ENCODE measurements at regions not wholly inside any gene's neighbourhood (a gene's known extent, or its start where the extent isn't known, plus 50 kb on each side); places are given as distances from the start of the nearest gene placed in this dataset.
"Not testable (repeated sequence)": the region's sequence is repeated elsewhere in the genome, so short reads cannot be mapped to it uniquely, and the experiment has no call there.

DNA sequence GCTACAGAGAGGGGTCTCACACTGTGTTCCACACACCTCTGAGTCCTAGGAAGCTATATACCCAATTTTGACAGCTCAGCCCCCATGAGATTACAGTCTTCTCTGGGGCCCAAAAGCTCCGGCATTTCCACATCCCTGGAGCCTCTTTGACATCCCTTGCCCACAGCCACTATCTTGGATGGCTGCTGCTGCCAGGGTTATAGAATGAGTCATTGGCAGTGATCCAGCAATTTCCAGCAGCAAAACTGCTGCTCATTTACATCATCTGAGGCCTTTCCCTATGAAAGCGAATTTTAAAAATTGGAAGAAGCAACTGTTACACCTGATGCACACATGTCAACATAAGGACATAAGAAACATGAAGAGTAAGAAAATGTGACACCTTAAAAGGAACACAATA is 590.7 kb downstream of the MEI4 start:
- no peak for DNase-seq

- DNase-seq, result no peak
These were observed 599.1 kb downstream of the MEI4 start for GRCh38 chr6:78251931-78252330.

DNA sequence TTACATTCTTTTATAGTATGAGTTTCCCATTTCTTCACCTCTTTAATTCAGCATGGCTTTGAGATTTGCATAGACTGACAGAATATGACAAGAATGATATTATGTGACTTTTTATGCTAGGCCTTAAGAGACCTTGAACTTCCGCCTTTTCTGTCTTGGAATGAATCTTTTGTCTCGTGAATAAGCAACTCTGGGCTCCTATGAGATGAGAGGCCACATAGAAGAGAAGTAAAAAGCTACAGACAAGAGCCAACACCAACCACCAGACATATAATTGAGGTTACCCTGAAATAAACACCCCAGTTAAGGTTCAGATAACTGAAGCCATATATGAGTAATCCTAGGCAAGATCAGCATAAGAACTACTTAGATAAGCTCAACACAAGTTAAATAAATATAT is 600.8 kb downstream of the MEI4 start:
- no peak for DNase-seq

DNA sequence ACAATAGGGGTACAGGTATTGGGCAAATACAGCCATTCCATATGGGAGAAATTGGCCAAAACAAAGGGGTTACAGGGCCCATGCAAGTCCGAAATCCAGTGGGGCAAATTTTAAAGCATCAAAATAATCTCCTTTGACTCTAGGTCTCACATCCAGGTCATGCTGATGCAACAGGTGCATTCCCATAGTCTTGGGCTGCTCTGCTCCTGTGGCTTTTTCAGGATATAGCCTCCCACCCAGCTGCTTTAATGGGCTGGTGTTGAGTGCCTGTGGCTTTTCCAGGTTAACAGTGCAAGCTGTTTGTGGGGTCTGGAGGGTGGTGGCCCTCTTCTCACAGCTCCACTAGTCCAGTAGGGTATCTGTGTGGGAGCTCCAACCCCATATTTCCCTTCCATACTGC is 607.1 kb downstream of the MEI4 start:
- DNase-seq, result no peak

DNA sequence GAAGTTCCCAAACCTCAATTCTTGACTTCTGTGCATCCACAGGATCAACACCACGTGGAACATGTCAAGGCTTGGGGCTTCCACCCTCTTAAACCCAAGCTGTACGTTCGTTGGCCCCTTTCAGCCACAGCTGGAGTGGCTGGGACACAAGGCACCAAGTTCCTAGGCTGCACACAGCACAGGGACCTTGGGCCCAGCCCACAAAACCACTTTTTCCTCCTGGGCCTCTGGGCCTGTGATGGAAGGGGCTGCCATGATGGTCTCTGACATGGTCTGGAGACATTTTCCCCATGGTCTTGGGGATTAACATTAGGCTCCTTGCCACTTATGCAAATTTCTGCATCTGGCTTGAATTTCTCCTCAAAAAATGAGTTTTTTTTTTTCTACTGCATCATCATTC is 606.9 kb upstream of the IRAK1BP1 start:
- DNase-seq, result not testable (repeated sequence)

DNA sequence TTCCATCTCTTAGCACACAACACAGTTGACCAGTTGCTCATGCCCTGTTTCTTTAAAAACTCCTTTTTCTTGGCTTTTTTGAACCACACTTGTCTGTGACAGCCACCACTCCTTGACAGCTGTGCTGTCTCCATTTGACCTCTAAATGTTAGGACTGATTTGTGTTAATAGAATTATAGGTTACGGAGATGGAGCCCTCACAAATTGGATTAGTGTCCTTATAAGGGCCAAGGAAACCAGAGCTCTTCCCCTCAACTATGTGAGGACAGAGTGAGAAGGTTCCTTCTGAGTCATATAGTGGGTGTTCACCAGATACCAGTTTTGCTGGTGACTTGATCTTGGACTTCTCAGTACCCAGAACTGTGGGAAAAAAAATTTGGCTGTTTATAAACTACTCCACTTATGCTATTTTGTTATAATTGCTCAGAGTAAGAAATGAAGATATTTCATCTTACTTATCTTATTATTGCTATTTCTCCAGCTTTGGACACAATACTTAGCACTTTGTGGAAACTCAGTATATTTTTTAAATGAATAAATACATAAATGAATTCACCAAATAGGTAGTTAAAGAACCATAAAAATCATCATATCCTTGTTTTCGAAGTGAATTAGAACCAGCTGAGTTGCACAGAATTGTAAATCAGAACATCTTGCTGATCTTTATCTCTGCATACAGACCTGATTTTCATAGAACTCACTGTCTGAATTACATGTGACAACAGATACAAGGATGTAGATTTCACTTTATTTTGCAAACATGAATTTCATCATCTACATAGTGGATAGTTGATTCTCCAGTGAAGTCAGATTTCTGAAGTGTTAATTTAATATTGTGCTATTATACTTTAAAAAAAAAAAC is 598.5 kb upstream of the IRAK1BP1 start:
- no peak for DNase-seq

DNA sequence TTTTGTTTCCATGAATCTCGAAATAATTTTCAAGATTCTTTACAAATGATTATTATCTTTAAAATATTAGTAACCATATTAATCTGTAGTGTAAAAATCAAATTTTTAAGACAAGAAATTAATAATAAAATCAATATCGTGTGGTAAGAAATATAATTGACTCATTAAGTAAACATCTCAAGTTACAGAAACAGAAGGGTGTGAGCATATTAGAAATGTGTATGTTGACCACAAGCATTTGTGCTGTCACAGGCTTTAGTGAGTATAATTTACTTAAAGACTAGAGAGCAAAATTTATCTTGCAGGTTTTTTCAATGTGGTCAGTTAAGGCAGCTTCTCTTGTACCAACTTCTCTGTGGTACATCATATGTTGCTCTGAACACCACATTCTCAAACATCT is 566.5 kb upstream of the IRAK1BP1 start:
- DNase-seq, result no peak

GRCh38 chr6:78302411-78302810 is 564.9 kb upstream of the IRAK1BP1 start:
- DNase-seq, result no peak

DNA sequence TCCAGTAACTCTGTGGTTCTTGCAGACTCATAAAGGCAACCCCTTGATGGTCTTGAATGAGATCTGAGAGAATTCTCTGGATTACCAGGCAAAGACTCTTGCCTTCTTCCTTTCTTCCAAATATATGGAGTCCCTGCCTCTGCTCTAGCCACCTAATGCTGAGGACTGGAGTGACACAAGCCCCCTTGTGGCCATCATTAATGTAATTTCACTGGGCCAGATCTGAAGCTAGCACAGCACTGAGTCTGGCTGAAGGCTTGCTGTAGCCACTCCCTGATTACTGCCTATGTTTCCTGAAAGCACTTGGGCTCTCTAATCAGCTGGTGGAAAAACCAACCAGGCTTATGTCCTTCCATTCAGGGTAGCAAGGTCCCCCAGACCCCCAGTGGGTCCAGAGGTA is 559.3 kb upstream of the IRAK1BP1 start:
- DNase-seq, result no peak

DNA sequence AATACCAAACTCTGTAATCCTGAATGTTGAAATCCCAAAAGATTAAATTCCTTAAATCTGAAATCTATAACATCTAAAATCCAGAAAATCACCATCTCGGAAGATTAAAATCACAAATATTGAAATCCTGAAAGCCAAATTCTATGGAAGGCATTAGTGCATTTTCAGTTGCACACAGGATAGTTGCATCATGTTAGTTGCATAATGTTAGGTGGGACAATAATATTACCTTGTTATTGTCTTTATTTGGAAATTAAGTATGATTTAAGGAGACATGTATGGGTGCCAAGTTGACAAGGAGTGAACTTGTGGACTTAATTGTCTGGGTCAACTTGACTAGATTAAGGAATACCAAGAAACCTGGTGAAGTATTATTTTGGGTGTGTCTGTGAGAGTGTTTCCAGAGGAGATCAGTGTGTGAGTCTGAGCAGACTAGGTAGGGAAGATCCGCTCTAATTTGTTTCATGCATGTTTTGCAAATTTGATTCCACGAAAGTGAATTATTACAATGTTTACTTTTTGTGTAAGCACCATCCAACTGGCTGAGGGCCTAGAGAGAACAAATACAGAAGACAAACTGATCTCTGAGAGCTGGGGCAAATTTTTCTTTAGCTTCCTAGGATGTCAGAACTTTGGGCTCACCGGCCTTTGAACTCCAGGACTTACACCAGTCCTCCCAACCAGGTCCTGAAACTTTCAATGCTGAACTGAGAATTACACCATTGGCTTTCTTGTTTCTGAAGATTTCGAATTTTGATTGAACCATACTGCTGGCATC is 545.1 kb upstream of the IRAK1BP1 start:
- DNase-seq, result no peak

- DNase-seq, result no peak
These were observed 543.1 kb upstream of the IRAK1BP1 start for GRCh38 chr6:78324213-78324612.

DNA sequence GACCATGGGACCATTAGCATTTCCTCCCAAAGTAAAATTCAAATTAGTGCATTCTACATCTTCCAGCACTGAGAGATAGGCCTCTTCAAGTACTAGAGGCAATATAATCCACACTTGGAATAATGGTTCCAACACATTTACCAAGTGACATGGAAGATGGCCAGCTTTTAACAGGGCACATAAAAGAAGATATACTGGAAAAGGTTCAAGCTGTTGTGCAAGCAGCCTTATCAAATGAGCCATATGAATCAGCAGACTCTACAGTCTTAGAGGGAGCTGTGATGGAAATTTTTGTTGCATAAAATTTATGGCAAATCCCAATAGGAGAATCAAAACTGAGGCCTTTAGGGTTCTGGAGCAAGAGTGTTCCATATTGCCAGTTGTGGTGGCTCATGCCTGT is 526.6 kb upstream of the IRAK1BP1 start:
- DNase-seq, result no peak

- no peak for DNase-seq
These were observed 521.5 kb upstream of the IRAK1BP1 start for GRCh38 chr6:78345882-78346281.

DNA sequence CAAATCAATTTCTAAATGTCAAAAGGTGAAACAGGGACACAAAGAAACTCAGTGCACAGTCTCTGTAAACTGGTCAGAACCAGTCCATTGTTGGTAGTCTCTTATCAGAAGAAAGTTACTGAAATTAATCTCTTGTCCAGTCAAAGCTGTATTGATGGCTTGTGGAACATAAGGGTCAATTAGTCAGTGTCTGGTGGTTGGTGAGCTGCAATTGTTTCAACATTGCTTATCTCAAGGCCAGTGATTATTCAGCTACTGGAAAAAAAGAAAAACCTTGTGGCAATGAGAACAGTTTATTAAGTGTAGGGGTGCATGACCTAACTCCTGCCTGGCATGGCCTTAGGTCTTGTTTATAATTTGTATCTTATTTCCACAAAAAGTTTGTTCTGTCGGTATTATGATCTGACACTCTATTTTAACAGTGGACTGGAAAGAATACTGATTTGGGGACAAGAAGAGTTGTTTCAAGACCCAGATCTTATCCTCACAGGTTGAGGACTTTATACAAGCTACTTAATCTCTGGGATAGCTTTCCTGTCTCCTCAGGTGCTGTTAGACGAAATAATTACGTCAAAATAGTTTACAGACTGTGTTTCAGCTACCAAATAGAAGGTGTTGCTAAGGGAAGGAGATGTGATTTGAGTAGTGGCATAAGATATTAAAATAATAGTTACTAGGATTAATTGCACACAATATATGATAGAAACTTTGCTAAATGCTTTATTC is 520.0 kb upstream of the IRAK1BP1 start:
- no peak for DNase-seq

GRCh38 chr6:78353040-78353439 is 514.3 kb upstream of the IRAK1BP1 start:
- DNase-seq, result no peak

DNA sequence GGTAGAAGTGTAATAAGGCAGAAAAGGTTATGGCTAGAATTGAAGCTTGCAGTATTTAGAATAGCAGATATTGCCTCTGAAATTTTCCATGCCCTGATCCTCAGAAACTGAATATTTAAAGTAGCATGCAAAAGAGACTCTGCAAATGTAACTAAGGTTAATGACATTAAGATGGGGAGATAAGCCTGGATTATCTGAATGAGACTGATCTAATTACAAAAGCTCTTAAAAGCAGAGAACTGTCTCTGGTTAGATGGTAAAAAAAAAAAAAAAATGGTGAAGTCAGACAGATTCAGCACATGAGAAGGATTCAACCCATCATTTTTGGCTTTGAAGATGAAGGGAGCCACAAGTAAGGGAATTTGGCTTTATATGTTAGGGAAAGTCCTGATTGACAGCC is 503.7 kb upstream of the IRAK1BP1 start:
- no peak for DNase-seq

DNA sequence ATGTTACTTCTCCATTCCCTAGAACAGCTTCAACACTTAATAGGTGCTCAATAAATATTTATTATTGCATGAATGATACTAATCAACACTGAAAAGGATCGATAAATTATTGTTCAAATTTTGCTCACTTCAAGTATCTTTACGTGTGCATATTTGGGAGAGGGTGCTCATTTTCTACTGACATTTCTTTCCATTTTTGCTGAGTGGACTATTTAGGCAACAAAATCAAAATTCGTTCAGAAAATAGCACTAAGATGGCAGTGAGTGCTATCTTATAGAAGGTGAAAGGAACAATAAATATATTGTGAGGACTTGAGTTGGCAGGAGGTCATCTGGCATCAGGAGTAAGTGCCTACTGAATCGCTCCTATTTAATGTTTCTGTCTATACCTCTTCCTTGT is 501.9 kb upstream of the IRAK1BP1 start:
- DNase-seq, result no peak

DNA sequence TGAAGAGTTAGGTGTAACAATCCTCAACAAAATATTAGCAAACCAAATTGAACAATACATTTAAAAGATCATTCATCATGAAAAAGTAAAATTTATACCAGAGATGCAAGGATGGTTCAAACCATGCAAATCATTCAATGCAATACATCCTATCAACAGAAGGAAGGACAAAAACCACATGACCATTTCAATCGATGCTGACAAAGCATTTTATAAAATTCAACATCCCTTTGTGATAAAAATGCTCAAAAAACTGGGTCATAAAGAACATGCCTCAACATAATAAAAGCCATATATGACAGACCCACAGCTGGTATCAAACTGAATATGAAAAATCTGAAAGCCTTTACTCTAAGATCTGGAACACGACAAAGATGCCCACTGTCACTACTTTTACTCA is 490.3 kb upstream of the IRAK1BP1 start:
- no peak for DNase-seq

- no peak for DNase-seq
These were observed 487.4 kb upstream of the IRAK1BP1 start for GRCh38 chr6:78379982-78380381.

DNA sequence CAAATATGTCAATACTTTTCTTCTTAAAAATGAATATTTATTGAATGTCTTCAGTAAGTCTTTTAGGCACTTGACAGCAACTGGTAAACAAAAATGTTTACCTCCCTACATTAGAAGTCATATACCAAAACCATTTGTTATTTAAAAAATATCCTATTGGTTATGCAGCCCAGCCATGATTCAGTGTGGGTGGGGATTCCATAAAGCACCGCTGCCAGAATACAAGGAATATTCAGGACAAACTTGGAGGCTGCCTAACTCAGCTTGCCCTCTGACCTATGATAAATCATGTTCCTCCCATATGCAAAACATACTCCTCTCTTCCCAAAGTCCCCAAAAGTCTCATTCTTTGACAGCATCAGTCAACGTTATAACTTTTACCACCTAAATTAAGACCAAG is 486.8 kb upstream of the IRAK1BP1 start:
- DNase-seq, result no peak

GRCh38 chr6:78383968-78384367 is 483.4 kb upstream of the IRAK1BP1 start:
- no peak for DNase-seq

- DNase-seq, result not testable (repeated sequence)
These were observed 480.5 kb upstream of the IRAK1BP1 start for GRCh38 chr6:78386854-78387253.

DNA sequence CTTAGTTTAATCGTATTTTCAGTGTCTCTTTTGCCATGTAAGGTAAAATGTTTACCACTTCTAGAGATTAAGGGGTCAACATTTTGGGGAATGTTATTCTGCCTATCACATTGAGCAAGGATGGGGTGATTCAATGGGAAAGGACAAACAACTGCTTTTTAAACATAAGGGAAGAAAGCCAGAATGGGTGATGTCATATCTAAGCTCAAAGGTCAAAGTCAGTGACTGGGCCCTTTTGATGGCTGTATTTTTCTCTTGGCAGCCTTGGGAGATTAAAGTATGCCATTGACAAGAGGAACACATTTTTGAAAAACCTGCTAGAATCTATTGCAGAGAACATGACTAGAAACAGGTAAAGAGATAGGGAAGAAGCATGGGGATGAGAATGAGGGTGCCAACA is 477.3 kb upstream of the IRAK1BP1 start:
- DNase-seq, result no peak

GRCh38 chr6:78397499-78397898 is 469.9 kb upstream of the IRAK1BP1 start:
- DNase-seq, result no peak

Data from NCI-H1930 (cell line).